ENCODE measurements at regions not wholly inside any gene's neighbourhood (a gene's known extent, or its start where the extent isn't known, plus 50 kb on each side); places are given as distances from the start of the nearest gene placed in this dataset.

GRCh38 chrX:98028691-98029090 lies 1145.0 kb downstream of the RPA4 start:
- CTCF ChIA-PET, result no interaction called here
- Mint-ChIP-seq H3K27me3 (ENCODE audit: low read depth) (no peaks in the 10 kb centered on the region; the same call in 1 of the 2 replicates), H3K9me3 (peaks cover 42% of the 10 kb centered on the region), H3K4me1 (no peaks in the 10 kb centered on the region), H3K4me3 (no peak overlapping the region), H3K27ac (no peak overlapping the region), H3K36me3 (peaks cover 19% of the 10 kb centered on the region)
- POLR2A ChIA-PET, result no interaction called here
- DNase-seq (ENCODE audit: low spot score), result no peak
- no peak for ATAC-seq
- TF ChIP-seq ARID4B (CRISPR knock-in tag; IDR thresholded peaks at IDR 0.05; ENCODE audit: borderline replicate concordance), result no peak
- no peak for TF ChIP-seq ETV6 (CRISPR knock-in tag; IDR thresholded peaks at IDR 0.05)
- TF ChIP-seq E2F1 (CRISPR knock-in tag; IDR thresholded peaks at IDR 0.05), result no peak
- TF ChIP-seq, protein P1, sequence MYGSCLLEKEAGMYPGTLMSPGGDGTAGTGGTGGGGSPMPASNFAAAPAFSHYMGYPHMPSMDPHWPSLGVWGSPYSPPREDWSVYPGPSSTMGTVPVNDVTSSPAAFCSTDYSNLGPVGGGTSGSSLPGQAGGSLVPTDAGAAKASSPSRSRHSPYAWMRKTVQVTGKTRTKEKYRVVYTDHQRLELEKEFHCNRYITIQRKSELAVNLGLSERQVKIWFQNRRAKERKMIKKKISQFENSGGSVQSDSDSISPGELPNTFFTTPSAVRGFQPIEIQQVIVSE (CRISPR knock-in tag; IDR thresholded peaks at IDR 0.05; ENCODE audit: borderline replicate concordance), result no peak
- no peak for TF ChIP-seq ZBTB43 (CRISPR knock-in tag; IDR thresholded peaks at IDR 0.05)
- no peak for TF ChIP-seq CBFB (CRISPR knock-in tag; IDR thresholded peaks at IDR 0.05; ENCODE audit: low read depth)
- TF ChIP-seq TEAD1 (CRISPR knock-in tag; IDR thresholded peaks at IDR 0.05), result no peak
- TF ChIP-seq EMX1 (CRISPR knock-in tag; IDR thresholded peaks at IDR 0.05), result no peak
- no peak for TF ChIP-seq ZNF317 (CRISPR knock-in tag; IDR thresholded peaks at IDR 0.05; ENCODE audit: borderline replicate concordance, low read depth)
- TF ChIP-seq RELA (CRISPR knock-in tag; IDR thresholded peaks at IDR 0.05; ENCODE audit: borderline replicate concordance), result no peak
- TF ChIP-seq SMAD4 (CRISPR knock-in tag; IDR thresholded peaks at IDR 0.05), result no peak
- TF ChIP-seq FOXP1 (CRISPR knock-in tag; IDR thresholded peaks at IDR 0.05; ENCODE audit: borderline replicate concordance), result no peak
- no peak for TF ChIP-seq HMGXB4 (CRISPR knock-in tag; IDR thresholded peaks at IDR 0.05)
- TF ChIP-seq, protein P2, sequence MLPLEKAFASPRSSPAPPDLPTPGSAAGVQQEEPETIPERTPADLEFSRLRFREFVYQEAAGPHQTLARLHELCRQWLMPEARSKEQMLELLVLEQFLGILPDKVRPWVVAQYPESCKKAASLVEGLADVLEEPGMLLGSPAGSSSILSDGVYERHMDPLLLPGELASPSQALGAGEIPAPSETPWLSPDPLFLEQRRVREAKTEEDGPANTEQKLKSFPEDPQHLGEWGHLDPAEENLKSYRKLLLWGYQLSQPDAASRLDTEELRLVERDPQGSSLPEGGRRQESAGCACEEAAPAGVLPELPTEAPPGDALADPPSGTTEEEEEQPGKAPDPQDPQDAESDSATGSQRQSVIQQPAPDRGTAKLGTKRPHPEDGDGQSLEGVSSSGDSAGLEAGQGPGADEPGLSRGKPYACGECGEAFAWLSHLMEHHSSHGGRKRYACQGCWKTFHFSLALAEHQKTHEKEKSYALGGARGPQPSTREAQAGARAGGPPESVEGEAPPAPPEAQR (CRISPR knock-in tag; IDR thresholded peaks at IDR 0.05), result no peak
- no peak for TF ChIP-seq NFE2L1 (CRISPR knock-in tag; IDR thresholded peaks at IDR 0.05)
- TF ChIP-seq, protein P3, sequence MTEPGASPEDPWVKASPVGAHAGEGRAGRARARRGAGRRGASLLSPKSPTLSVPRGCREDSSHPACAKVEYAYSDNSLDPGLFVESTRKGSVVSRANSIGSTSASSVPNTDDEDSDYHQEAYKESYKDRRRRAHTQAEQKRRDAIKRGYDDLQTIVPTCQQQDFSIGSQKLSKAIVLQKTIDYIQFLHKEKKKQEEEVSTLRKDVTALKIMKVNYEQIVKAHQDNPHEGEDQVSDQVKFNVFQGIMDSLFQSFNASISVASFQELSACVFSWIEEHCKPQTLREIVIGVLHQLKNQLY (CRISPR knock-in tag; IDR thresholded peaks at IDR 0.05), result no peak
